H9 (cell line): ENCODE measurements at regions not wholly inside any gene's neighbourhood (a gene's known extent, or its start where the extent isn't known, plus 50 kb on each side); places are given as distances from the start of the nearest gene placed in this dataset.

Experiments used
- DNase-seq: peaks from one replicate; pipeline ENCODE4 v3.0.0-alpha.2; 2017
- H2AFZ ChIP-seq: one replicate; pipeline ENCODE4 v1.6.1; 2013; ENCODE audit warnings: mild to moderate bottlenecking, low read length, control low read depth, moderate library complexity
- H2AK5ac ChIP-seq: 2 replicates; pipeline ENCODE4 v1.6.1; 2013; ENCODE audit warnings: low read length, control low read depth, mixed read lengths; ENCODE audit not compliant: insufficient read length
- H2BK120ac ChIP-seq: one replicate; pipeline ENCODE4 v1.6.1; 2013; ENCODE audit warnings: low read depth, mild to moderate bottlenecking, low read length, control low read depth, inconsistent platforms; ENCODE audit not compliant: poor library complexity, severe bottlenecking
- H2BK12ac ChIP-seq: 2 replicates; pipeline ENCODE4 v1.6.1; 2013; ENCODE audit warnings: low read length, control low read depth, mixed read lengths, low read depth; ENCODE audit not compliant: insufficient read length
- H2BK15ac ChIP-seq: 2 replicates; pipeline ENCODE4 v1.6.1; 2013; ENCODE audit warnings: low read depth, low read length, control low read depth
- H2BK20ac ChIP-seq: one replicate; pipeline ENCODE4 v1.6.1; 2013; ENCODE audit warnings: low read depth, mild to moderate bottlenecking, low read length, control low read depth, inconsistent platforms; ENCODE audit not compliant: poor library complexity, severe bottlenecking
- H2BK5ac ChIP-seq: 2 replicates; pipeline ENCODE4 v1.6.1; 2013; ENCODE audit warnings: low read length, control low read depth, mixed read lengths; ENCODE audit not compliant: insufficient read length
- H3K14ac ChIP-seq: 2 replicates; pipeline ENCODE4 v1.6.1; 2013; ENCODE audit warnings: low read length, control low read depth; ENCODE audit not compliant: insufficient read depth
- H3K18ac ChIP-seq: 2 replicates; pipeline ENCODE4 v1.6.1; 2013; ENCODE audit warnings: low read depth, mild to moderate bottlenecking, mixed read lengths, low read length, control low read depth; ENCODE audit not compliant: insufficient read length
- H3K23ac ChIP-seq: 2 replicates; pipeline ENCODE4 v1.6.1; 2013; ENCODE audit warnings: low read length, control low read depth, mixed read lengths, low read depth; ENCODE audit not compliant: insufficient read length
- H3K23me2 ChIP-seq: 2 replicates; pipeline ENCODE4 v1.6.1; 2013; ENCODE audit warnings: low read depth, mild to moderate bottlenecking, mixed read lengths, low read length, control low read depth; ENCODE audit not compliant: insufficient read length, poor library complexity, severe bottlenecking
- H3K27ac ChIP-seq: 2 replicates; pipeline ENCODE4 v1.5.1; 2013; ENCODE audit warnings: low read length, control low read depth, mixed read lengths, low read depth; ENCODE audit not compliant: insufficient read length
- H3K27me3 ChIP-seq: 2 replicates; pipeline ENCODE4 v1.6.1; 2013; ENCODE audit warnings: low read length, control low read depth, inconsistent platforms; ENCODE audit not compliant: insufficient read depth
- H3K4ac ChIP-seq: 2 replicates; pipeline ENCODE4 v1.6.1; 2013; ENCODE audit warnings: low read depth, mild to moderate bottlenecking, control low read depth, inconsistent platforms, low read length, moderate library complexity
- H3K4me1 ChIP-seq: 2 replicates; pipeline ENCODE4 v1.6.1; 2013; ENCODE audit warnings: low read length, control low read depth, inconsistent platforms; ENCODE audit not compliant: insufficient read depth
- H3K4me2 ChIP-seq: 2 replicates; pipeline ENCODE4 v1.6.1; 2013; ENCODE audit warnings: low read length, control low read depth, mixed read lengths; ENCODE audit not compliant: insufficient read length, insufficient read depth
- H3K56ac ChIP-seq: 2 replicates; pipeline ENCODE4 v1.6.1; 2013; ENCODE audit warnings: low read depth, mild to moderate bottlenecking, mixed read lengths, low read length, control low read depth; ENCODE audit not compliant: insufficient read length
- H3K79me1 ChIP-seq: 2 replicates; pipeline ENCODE4 v1.6.1; 2013; ENCODE audit warnings: low read depth, mild to moderate bottlenecking, moderate library complexity, low read length, control low read depth, inconsistent platforms; ENCODE audit not compliant: insufficient read depth, poor library complexity, severe bottlenecking
- H3K79me2 ChIP-seq: 2 replicates; pipeline ENCODE4 v1.6.1; 2013; ENCODE audit warnings: low read length, control low read depth, inconsistent platforms; ENCODE audit not compliant: insufficient read depth
- H3K9ac ChIP-seq: 2 replicates; pipeline ENCODE4 v1.6.1; 2013; ENCODE audit warnings: low read length, control low read depth, mixed read lengths; ENCODE audit not compliant: insufficient read length; ENCODE audit errors: extremely low read depth
- H3K9me3 ChIP-seq: one replicate; pipeline ENCODE4 v1.6.1; 2013; ENCODE audit warnings: low read depth, low read length, inconsistent platforms; ENCODE audit not compliant: control insufficient read depth
- H3T11ph ChIP-seq: one replicate; pipeline ENCODE4 v1.6.1; 2013; ENCODE audit warnings: mild to moderate bottlenecking, low read length, control low read depth, inconsistent platforms
- H4K20me1 ChIP-seq: one replicate; pipeline ENCODE4 v1.6.1; 2013; ENCODE audit not compliant: control insufficient read depth, insufficient read length, insufficient read depth
- H4K5ac ChIP-seq: 2 replicates; pipeline ENCODE4 v1.6.1; 2013; ENCODE audit warnings: low read depth, mild to moderate bottlenecking, mixed read lengths, low read length, control low read depth; ENCODE audit not compliant: insufficient read length
- H4K8ac ChIP-seq: replicated peaks from 2 replicates; pipeline ENCODE4 v1.6.1; 2013; ENCODE audit warnings: low read length, control low read depth, mixed read lengths, low read depth; ENCODE audit not compliant: insufficient read length
- H4K91ac ChIP-seq: 2 replicates; pipeline ENCODE4 v1.6.1; 2013; ENCODE audit warnings: low read depth, mild to moderate bottlenecking, moderate library complexity, mixed read lengths, low read length, control low read depth; ENCODE audit not compliant: insufficient read length
- H3K27ac Mint-ChIP-seq, 3 experiments: 2 replicates in 2 of 3; 3 replicates in 1 of 3; pipeline ENCODE4 v1.8.0; 2020 to 2021; ENCODE audit warnings: mixed read lengths in 3 of 3, mild to moderate bottlenecking in 1 of 3, moderate library complexity in 1 of 3
- H3K27me3 Mint-ChIP-seq: 2 replicates; pipeline ENCODE4 v1.8.0; 2021; ENCODE audit warnings: low read depth, mild to moderate bottlenecking, moderate library complexity, mixed read lengths
- H3K36me3 Mint-ChIP-seq, 3 experiments: 2 replicates in 2 of 3; 3 replicates in 1 of 3; pipeline ENCODE4 v1.8.0; 2020 to 2021; ENCODE audit warnings: low read depth in 3 of 3, mixed read lengths in 3 of 3; ENCODE audit not compliant: insufficient read depth in 1 of 3
- H3K4me1 Mint-ChIP-seq, 2 experiments: 2 replicates each; pipeline ENCODE4 v1.8.0; 2020; ENCODE audit warnings: mixed read lengths in 2 of 2
- H3K4me3 Mint-ChIP-seq, 2 experiments: 2 replicates in 1 of 2; 3 replicates in 1 of 2; pipeline ENCODE4 v1.8.0; 2020 to 2021; ENCODE audit warnings: mild to moderate bottlenecking in 2 of 2, mixed read lengths in 2 of 2, moderate library complexity in 1 of 2
- H3K9me3 Mint-ChIP-seq, 2 experiments: 2 replicates in 1 of 2; 3 replicates in 1 of 2; pipeline ENCODE4 v1.8.0; 2020; ENCODE audit warnings: mild to moderate bottlenecking in 2 of 2, mixed read lengths in 2 of 2, moderate library complexity in 1 of 2
- CTCF ChIP-seq: fragments of 200-600 bp; sonication (generic); conservative IDR thresholded peaks from 3 replicates; pipeline ENCODE4 v1.8.0; 2021; ENCODE audit warnings: antibody characterized with exemption, mild to moderate bottlenecking
- WGBS: extraction: QIAGEN DNeasy Blood & Tissue Kit; methylation state at CpG from one replicate; pipeline ENCODE4 v1.1.7; 2013; ENCODE audit warnings: missing lambda C conversion rate, low lambda C conversion rate, mixed read lengths; ENCODE audit not compliant: insufficient read length; ENCODE audit errors: extremely low coverage; 5-methylcytosine and 5-hydroxymethylcytosine counted together

- Histone ChIP-seq H4K91ac (no peak overlapping the region), H2AFZ (no peak overlapping the region), H2AK5ac (no peak overlapping the region), H3K27me3 (no peaks in the 10 kb centered on the region), H4K8ac (no peak overlapping the region), H2BK5ac (no peak overlapping the region), H2BK12ac (no peak overlapping the region), H3K4me2 (no peak overlapping the region), H3K4me1 (no peaks in the 10 kb centered on the region), H3K18ac (no peak overlapping the region), H3K79me1 (no peaks in the 10 kb centered on the region), H2BK120ac (no peak overlapping the region), H4K20me1 (no peaks in the 10 kb centered on the region), H2BK20ac (no peak overlapping the region), H3K9me3 (no peaks in the 10 kb centered on the region), H3K56ac (no peak overlapping the region), H3K27ac (no peak overlapping the region), H3K23ac (no peak overlapping the region), H3T11ph (no peak overlapping the region), H3K79me2 (no peaks in the 10 kb centered on the region), H3K23me2 (no peaks in the 10 kb centered on the region), H3K4ac (no peak overlapping the region), H4K5ac (no peak overlapping the region), H3K9ac (no peak overlapping the region), H2BK15ac (no peak overlapping the region), H3K14ac (no peak overlapping the region)
- Mint-ChIP-seq H3K36me3 (peaks cover 0 to 11% (median 4%) of the 10 kb centered on the region in 3 experiments; a peak in 3 of 7 replicates), H3K9me3 (peaks cover 4 to 10% of the 10 kb centered on the region in 2 experiments; a peak in 4 of 5 replicates), H3K27me3 (no peaks in the 10 kb centered on the region), H3K4me3 (no peak overlapping the region), H3K27ac (no peak overlapping the region), H3K4me1 (peaks cover 9 to 11% of the 10 kb centered on the region in 2 experiments)
- no peak for TF ChIP-seq CTCF
- no CpG with 5 or more reads among the region's 1 CpG for WGBS
- no peak for DNase-seq
Observed at GRCh38 chr12:97027482-97027881, 120.4 kb downstream of the NEDD1 start.
